AG09319 (cell line): ENCODE measurements at regions not wholly inside any gene's neighbourhood (a gene's known extent, or its start where the extent isn't known, plus 50 kb on each side); places are given as distances from the start of the nearest gene placed in this dataset.
"Not testable (repeated sequence)": the region's sequence is repeated elsewhere in the genome, so short reads cannot be mapped to it uniquely, and the experiment has no call there.

Source experiments
- DNase-seq: peaks from one replicate; pipeline ENCODE4 v3.0.0-alpha.2; 2010; ENCODE audit warnings: low read depth; ENCODE audit errors: extremely low read depth
- TF ChIP-seq, protein P1 (sequence below): IDR thresholded peaks from 2 replicates; pipeline ENCODE4 v1.5.1; 2011; ENCODE audit warnings: low read depth, mild to moderate bottlenecking, inconsistent platforms, low read length, moderate library complexity

GRCh38 chr6:86609549-86610388 lies 327.6 kb upstream of the HTR1E start:
- TF ChIP-seq, protein P1, sequence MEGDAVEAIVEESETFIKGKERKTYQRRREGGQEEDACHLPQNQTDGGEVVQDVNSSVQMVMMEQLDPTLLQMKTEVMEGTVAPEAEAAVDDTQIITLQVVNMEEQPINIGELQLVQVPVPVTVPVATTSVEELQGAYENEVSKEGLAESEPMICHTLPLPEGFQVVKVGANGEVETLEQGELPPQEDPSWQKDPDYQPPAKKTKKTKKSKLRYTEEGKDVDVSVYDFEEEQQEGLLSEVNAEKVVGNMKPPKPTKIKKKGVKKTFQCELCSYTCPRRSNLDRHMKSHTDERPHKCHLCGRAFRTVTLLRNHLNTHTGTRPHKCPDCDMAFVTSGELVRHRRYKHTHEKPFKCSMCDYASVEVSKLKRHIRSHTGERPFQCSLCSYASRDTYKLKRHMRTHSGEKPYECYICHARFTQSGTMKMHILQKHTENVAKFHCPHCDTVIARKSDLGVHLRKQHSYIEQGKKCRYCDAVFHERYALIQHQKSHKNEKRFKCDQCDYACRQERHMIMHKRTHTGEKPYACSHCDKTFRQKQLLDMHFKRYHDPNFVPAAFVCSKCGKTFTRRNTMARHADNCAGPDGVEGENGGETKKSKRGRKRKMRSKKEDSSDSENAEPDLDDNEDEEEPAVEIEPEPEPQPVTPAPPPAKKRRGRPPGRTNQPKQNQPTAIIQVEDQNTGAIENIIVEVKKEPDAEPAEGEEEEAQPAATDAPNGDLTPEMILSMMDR: no peak
- no peak for DNase-seq

DNA sequence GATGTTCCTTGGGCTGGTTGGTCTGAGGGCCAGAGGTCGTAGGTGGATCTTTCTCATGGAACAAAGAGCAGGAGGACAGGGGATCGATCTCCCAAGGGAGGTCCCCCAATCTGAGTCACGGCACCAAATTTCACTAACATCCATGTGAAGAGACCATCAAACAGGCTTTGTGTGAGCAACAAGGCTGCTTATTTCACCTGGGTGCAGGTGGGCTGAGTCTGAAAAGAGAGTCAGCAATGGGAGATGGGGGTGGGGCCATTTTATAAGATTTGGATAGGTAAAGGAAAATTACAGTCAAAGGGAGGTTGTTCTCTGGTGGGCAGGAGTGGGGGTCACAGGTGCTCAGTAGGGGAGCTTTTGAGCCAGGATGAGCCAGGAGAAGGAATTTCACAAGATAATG lies 334.0 kb upstream of the HTR1E start:
- DNase-seq: not testable (repeated sequence)

- not testable (repeated sequence) for DNase-seq
Measured at GRCh38 chr6:86602093-86602492, 335.2 kb upstream of the HTR1E start.

DNA sequence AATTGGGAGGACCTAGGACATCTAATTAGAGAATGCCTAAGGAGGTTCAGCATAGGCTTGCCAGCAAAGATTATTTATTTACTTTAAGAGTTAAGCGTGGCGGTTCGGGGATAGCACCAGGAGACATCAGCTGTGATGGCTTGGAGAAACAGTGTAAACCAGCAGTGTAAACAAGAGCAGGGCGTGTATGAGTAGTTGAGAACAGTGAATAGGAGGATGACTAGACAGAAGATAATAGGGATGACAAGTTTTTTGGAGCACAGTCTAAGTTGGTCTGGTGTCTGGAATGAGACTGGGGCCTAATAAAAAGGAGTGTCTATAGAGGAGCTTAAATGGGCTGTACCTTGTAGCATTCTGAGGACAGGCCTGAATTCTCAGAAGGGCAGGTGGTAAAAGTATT lies 338.4 kb upstream of the HTR1E start:
- DNase-seq: not testable (repeated sequence)

DNA sequence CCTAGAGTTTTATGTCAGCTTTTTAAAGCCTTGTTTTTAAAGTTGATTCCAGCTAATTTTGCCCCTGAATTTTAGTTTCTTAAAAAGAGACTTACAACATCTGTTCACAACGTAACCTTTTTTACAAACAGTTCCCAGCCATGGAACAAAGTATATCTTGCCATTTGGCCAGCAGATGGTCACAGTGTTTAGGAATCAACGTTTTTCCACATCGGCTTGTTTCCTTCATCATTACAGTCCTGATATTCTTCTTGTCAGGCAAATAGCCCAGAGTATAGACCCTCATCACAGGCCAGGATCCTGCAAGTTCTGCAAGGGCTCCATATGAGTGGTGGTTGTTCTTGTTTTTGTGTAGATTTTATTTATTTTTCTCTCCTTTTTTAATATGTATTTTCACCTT lies 341.7 kb upstream of the HTR1E start:
- DNase-seq: no peak
- TF ChIP-seq, protein P1: no peak

- TF ChIP-seq, protein P1: no peak
- DNase-seq: no peak
Measured at GRCh38 chr6:86586195-86586594, 351.1 kb upstream of the HTR1E start.

DNA sequence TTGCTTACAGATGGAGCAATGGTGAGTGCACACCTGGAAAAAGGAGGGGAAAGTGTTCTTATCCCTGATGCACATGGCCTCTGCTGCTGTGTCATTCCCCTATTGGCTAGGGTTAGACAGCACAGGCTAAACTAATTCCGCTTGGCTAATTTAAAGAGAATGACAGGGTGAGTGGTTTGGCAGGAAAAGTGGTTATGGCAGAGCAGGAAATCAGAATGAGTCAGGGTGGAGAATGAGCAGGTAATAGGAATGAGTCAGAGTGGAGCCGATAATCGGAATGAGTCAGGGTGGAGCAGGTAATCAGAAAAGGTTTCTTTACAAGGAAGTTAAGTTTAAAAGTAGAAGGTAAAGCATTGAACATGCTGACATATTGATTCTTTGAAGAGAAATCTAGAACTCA lies 355.5 kb upstream of the HTR1E start:
- TF ChIP-seq, protein P1: no peak
- DNase-seq: no peak

- DNase-seq: no peak
- TF ChIP-seq, protein P1: no peak
Measured at GRCh38 chr6:86563197-86563596, 374.1 kb upstream of the HTR1E start.

GRCh38 chr6:86558318-86558717 lies 379.0 kb upstream of the HTR1E start:
- no peak for DNase-seq

More at GRCh38 chr6:86558318-86558717, 379.0 kb upstream of the HTR1E start:
- TF ChIP-seq, protein P1: no peak
